Adrenal gland (tissue), 9 donors: ENCODE measurements at regions not wholly inside any gene's neighbourhood (a gene's known extent, or its start where the extent isn't known, plus 50 kb on each side); places are given as distances from the start of the nearest gene placed in this dataset.

ENCODE experiments used
- DNase-seq, 7 donors: peaks; one replicate each; pipeline ENCODE4 v3.0.0-alpha.2; 2019 to 2020
- H3K27ac ChIP-seq, 5 donors: fragments of 200-600 bp; sonication (generic) in 4 of 5; 1 replicate in 3 of 5; 2 replicates in 2 of 5; pipeline versions ENCODE4 v1.5.1 to v1.8.0; 2016 to 2020; ENCODE audit warnings: mild to moderate bottlenecking in 1 of 5
- H3K27me3 ChIP-seq: fragments of 200-600 bp; 2 replicates; pipeline ENCODE4 v1.8.0; 2021
- H3K36me3 ChIP-seq, 2 donors: fragments of 200-600 bp; replicated peaks in 1 of 2; 1 replicate in 1 of 2; 2 replicates in 1 of 2; pipeline versions ENCODE4 v1.5.1 to v1.8.0; 2018 to 2022
- H3K4me1 ChIP-seq, 2 donors: fragments of 200-600 bp; replicated peaks in 1 of 2; 1 replicate in 1 of 2; 2 replicates in 1 of 2; pipeline versions ENCODE4 v1.5.1 to v1.8.0; 2018 to 2021
- H3K4me3 ChIP-seq, 4 donors: fragments of 200-600 bp; sonication (generic) in 3 of 4; one replicate each; pipeline ENCODE4 v1.5.1; 2016 to 2018
- H3K9me3 ChIP-seq, 3 donors: fragments of 200-600 bp; sonication (generic) in 1 of 3; replicated peaks in 1 of 3; 1 replicate in 2 of 3; 2 replicates in 1 of 3; pipeline versions ENCODE4 v1.5.1 to v1.8.0; 2016 to 2021
- POLR2A ChIP-seq, 2 donors: fragments of 450-650 bp; IDR thresholded peaks; one replicate each; pipeline ENCODE4 v1.6.1; 2017; ENCODE audit warnings: antibody characterized with exemption in 2 of 2, mild to moderate bottlenecking in 2 of 2, moderate library complexity in 1 of 2
- whole genome bisulfite sequencing, 4 donors: extraction: QIAGEN DNeasy Blood & Tissue Kit in 2 of 4; methylation state at CpG; one replicate each; pipeline versions ENCODE4 v1.1.5 to v1.1.7; 2013 to 2017; 5-methylcytosine and 5-hydroxymethylcytosine counted together
- intact Hi-C, 2 donors: fragments of 100-400 bp; cut with DNase I; formaldehyde crosslinking; loops; one replicate each; pipeline versions ENCODE4 v1.14.1 to v1.15.0; 2022 to 2023
- TF ChIP-seq, protein P1 (sequence below), 6 experiments: fragments of 450-650 bp in 4 of 6; fragments of 200-600 bp in 2 of 6; sonication (generic) in 1 of 6; IDR thresholded peaks; 1 replicate in 5 of 6; 2 replicates in 1 of 6; pipeline versions ENCODE4 v1.5.1 to v1.8.0; 2016 to 2021; ENCODE audit warnings: antibody characterized with exemption in 6 of 6, mild to moderate bottlenecking in 2 of 6, moderate library complexity in 1 of 6
- donor health status: healthy with polysubstance abuse.
- donor health status: Bipolar disorder and iron deficiency.
- donor health status: DM: yes; HTN: yes; CAD: no.
- donor health status: DM: no; HTN: no; CAD: no.
- donor health status: DM: no; HTN: no; CAD: no.

- WGBS, 4 donors: 38 to 55% (median 45%) methylated on average over 2 of the region's 2 CpGs
- Histone ChIP-seq H3K27me3 (no peaks in the 10 kb centered on the region), H3K4me3 (no peak overlapping the region), H3K4me1 (no peaks in the 10 kb centered on the region), H3K9me3 (no peaks in the 10 kb centered on the region), H3K27ac (no peak overlapping the region), H3K36me3 (no peaks in the 10 kb centered on the region)
- TF ChIP-seq POLR2A (IDR thresholded peaks at IDR 0.05): no peak
- TF ChIP-seq, protein P1, sequence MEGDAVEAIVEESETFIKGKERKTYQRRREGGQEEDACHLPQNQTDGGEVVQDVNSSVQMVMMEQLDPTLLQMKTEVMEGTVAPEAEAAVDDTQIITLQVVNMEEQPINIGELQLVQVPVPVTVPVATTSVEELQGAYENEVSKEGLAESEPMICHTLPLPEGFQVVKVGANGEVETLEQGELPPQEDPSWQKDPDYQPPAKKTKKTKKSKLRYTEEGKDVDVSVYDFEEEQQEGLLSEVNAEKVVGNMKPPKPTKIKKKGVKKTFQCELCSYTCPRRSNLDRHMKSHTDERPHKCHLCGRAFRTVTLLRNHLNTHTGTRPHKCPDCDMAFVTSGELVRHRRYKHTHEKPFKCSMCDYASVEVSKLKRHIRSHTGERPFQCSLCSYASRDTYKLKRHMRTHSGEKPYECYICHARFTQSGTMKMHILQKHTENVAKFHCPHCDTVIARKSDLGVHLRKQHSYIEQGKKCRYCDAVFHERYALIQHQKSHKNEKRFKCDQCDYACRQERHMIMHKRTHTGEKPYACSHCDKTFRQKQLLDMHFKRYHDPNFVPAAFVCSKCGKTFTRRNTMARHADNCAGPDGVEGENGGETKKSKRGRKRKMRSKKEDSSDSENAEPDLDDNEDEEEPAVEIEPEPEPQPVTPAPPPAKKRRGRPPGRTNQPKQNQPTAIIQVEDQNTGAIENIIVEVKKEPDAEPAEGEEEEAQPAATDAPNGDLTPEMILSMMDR (IDR thresholded peaks at IDR 0.05): no peak
- intact Hi-C loops: no loop called here
- no peak for DNase-seq
Measured at GRCh38 chr5:106521701-106522100, 1149.0 kb downstream of the EFNA5 start.

- TF ChIP-seq, protein P1 (IDR thresholded peaks at IDR 0.05): no peak
- no peak for TF ChIP-seq POLR2A (IDR thresholded peaks at IDR 0.05)
- Histone ChIP-seq H3K27ac (no peak overlapping the region), H3K4me1 (no peaks in the 10 kb centered on the region), H3K36me3 (no peaks in the 10 kb centered on the region), H3K4me3 (no peak overlapping the region), H3K9me3 (no peaks in the 10 kb centered on the region), H3K27me3 (no peaks in the 10 kb centered on the region)
- intact Hi-C loops: no loop called here
- no peak for DNase-seq
Measured at GRCh38 chr5:106510321-106510720, 1160.4 kb downstream of the EFNA5 start.

- Histone ChIP-seq H3K9me3 (no peaks in the 10 kb centered on the region), H3K4me1 (no peaks in the 10 kb centered on the region), H3K27ac (no peak overlapping the region), H3K4me3 (no peak overlapping the region), H3K36me3 (no peaks in the 10 kb centered on the region), H3K27me3 (no peaks in the 10 kb centered on the region)
- no peak for DNase-seq
- WGBS, 4 donors: 81 to 89% (median 85%) methylated on average over 4 of the region's 4 CpGs
- intact Hi-C loops: no loop called here
- TF ChIP-seq, protein P1 (IDR thresholded peaks at IDR 0.05): no peak
- TF ChIP-seq POLR2A (IDR thresholded peaks at IDR 0.05): no peak
Measured at GRCh38 chr5:106508894-106509293, 1161.8 kb downstream of the EFNA5 start.

GRCh38 chr5:106493910-106494309 is 1176.8 kb downstream of the EFNA5 start:
- Histone ChIP-seq H3K9me3 (no peaks in the 10 kb centered on the region), H3K4me3 (no peak overlapping the region), H3K27ac (no peak overlapping the region), H3K27me3 (no peaks in the 10 kb centered on the region), H3K4me1 (no peaks in the 10 kb centered on the region), H3K36me3 (no peaks in the 10 kb centered on the region)
- TF ChIP-seq POLR2A (IDR thresholded peaks at IDR 0.05): no peak
- DNase-seq: no peak
- 91 to 96% (median 96%) methylated on average over 2 of the region's 2 CpGs for WGBS, 4 donors
- intact Hi-C loops: no loop called here

DNA sequence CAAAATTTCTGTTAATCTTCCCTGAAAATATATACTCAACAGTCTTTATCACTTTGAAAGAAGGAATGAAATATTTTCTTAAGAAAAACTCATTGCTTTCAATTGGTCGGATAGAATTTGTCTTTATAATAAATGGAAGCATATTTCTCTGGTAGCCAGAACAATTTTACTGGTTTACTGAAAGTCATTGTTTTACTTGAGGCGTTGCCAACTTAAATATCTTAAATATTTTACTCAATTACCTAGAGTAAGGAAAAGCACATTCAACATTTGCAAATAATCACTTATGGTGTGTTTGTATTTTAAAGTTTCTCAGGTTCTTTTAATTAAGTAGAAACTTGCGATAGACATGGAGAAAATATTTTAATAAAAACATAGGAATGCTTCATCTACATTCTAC is 1181.7 kb downstream of the EFNA5 start:
- 64 to 67% (median 65%) methylated on average over 3 of the region's 3 CpGs for WGBS, 4 donors
- Histone ChIP-seq H3K4me3 (no peak overlapping the region), H3K4me1 (no peaks in the 10 kb centered on the region), H3K27ac (no peak overlapping the region), H3K27me3 (no peaks in the 10 kb centered on the region), H3K9me3 (no peaks in the 10 kb centered on the region), H3K36me3 (no peaks in the 10 kb centered on the region)
- TF ChIP-seq POLR2A (IDR thresholded peaks at IDR 0.05): no peak
- TF ChIP-seq, protein P1 (IDR thresholded peaks at IDR 0.05): no peak
- intact Hi-C loops: no loop called here
- no peak for DNase-seq
